ENCODE measurements at regions not wholly inside any gene's neighbourhood (a gene's known extent, or its start where the extent isn't known, plus 50 kb on each side); places are given as distances from the start of the nearest gene placed in this dataset.

DNA sequence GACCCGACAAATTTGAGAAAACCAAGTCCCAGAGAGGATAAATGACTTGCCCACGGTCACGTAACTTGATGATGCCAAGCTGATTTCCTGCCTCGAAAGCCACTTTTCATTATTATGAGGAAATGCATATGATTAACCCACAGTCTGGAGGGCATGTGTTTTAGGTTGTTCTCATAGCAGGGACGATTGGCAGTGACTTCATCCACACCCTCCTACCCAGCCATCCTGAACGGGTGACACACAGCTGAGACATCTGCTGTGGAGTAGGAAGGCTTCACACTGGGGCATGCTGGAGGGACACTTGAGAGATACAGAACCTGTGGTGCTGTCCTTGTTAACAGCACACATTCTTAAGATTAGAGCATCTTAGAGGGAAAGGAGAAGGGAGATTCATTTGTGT, 65.4 kb upstream of the WDFY2 start:
- DNase-seq (ENCODE audit: low spot score), result peak; percentile 24

DNA sequence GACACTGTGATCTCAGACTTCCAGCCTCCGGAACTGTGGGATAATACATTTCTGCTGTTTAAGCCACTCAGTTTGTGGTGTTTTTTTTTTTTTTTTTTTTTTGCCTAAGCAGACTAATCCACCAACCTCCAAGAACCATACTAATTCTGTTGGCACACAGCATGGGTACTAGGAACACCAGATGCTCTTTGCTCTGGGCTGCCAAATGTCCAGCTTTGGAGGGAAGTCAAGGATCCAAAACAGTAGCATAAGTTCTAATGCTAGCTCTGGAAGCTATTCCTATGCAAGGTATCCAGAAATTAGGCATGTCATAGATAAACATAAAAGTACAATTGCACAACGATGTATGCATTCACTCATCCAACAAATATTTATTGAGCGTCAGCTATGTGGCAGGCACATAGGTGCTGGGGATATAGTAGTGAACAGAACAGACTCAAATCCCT, 64.5 kb upstream of the WDFY2 start:
- DNase-seq (ENCODE audit: low spot score), result no peak

DNA sequence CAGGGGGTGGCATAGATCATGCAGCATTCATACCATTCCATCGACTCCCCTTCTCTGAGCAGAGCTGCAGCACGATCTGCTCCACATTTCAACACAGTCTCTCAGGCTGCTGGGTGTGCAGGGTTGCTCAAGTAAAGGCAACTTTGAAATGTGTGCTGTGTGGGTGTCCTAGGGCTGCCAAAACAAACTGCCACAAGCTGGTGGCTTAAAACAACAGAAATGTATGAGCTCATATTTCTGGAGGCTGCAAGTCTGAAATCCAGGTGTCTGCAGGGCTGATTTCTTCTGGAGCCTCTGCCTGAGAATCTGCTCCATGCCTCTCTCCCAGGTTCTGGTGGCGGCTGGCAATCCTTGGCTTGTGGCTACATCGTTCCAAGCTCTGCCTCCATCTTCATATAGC, 63.7 kb upstream of the WDFY2 start:
- no peak for DNase-seq (ENCODE audit: low spot score)

DNA sequence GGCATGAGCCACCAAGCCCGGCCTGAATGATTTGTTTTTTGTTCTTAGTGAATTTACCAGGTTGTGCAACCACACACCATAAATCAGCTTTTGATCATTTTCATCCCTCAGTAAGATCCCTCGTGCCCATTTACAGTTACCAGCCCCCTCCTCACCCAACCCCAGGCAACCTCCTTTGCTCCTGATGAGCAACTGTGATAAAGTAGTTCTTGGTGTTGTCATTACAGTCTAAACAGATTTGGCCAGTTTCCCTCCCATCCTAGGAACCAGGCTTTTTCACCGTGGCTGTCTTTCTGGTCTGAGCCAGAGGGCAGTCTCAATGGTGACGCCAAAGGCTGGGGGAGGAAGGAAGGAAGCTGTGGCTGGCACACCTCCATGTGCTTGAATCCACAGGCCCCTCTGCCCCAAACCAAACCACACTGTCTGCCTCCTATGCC, 61.2 kb upstream of the WDFY2 start:
- peak; percentile 58 for DNase-seq (ENCODE audit: low spot score)

DNA sequence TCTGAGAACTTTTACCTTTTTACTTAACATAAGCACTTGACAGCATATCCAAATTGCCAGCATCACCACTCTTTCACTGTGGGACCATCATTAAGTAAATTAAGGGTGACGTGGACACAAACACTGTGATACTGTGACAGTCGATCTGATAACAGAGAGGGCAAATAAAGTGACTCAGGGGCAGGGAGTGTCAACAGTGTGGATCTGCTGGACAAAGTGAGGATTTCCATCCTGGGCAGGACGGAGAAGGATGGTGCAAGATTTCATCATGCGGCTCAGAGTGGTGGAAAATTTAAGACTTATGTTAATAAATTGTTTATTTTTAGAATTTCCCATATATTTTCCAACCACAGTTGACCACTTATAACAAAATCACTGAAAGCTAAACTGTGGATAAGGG, 60.0 kb upstream of the WDFY2 start:
- DNase-seq (ENCODE audit: low spot score), result no peak

DNA sequence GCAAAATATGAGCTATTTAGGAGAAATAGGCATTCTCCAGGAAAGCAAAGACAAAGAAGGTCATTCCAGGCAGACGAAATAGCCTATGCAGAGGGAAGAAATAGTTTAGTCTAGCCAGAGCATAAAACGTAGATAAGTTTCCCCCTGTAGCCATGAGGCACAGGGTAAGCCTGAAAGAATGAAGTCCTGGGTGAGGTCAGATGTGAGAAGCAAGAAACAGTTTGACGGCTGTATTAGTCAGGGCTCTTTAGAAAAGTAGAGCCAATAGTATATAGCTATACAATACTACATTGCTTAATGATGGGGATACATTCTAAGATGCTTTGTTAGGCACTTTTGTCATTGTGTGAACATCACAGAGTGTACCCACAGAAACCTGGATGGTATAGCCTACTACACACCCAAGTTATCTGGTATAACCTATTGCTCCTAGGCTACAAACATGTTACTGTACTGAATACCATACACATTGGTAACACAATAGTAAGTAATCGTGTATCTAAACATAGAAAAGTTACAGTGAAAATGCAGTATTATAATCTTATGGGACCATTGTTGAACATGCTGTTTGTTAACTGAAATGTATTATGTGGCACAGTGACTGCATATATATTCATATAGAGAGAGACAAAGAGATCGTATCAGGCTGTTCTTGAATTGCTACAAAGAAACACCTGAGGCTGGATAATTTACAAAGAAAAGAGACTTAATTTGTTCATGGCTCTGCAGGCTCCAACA, 59.3 kb upstream of the WDFY2 start:
- DNase-seq (ENCODE audit: low spot score), result no peak

DNA sequence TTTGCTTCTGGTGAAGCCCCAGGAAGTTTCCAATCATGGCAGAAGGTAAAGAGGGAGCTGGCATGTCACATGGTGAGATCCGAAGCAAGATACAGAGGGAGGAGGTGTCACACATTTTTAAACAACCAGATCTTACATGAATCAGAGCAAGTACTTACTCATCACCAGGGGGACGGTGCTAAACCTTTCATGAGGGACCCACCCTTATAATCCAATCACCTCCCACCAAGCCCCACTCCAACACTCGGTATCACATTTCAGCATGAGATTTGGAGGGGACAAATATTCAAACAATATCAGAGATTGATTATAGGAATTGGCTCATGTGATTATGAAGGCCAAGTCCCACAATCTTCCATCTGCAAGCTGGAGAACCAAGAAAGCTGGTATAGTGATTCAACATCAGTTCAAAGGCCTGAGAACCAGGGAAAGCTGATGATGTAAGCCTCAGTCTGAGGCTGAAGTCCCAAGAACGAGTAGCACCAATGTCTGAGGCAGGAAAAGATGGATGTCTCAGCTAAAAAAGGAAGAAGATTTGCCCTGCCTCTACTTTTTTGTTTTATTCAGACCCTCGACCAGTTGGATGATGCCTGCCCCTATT, 58.6 kb upstream of the WDFY2 start:
- DNase-seq (ENCODE audit: low spot score), result no peak

DNA sequence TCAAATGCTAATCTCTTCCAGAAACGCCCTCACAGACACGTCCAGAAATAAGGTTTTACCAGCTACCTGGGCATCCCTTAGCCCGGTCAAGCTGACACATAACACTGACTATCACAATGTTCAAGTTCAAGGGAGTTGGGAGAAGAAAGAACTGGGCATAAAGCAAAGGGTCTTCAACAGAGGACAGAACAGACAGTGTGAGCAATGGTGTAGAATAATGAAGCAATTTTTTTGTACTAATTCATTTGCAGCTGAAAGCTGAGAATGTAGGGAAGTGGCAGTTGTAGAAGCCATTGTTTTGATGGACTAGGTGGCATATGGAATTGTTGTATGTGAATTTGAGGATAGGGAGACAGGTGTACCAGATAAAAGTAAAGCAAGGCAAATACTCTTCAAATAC, 58.1 kb upstream of the WDFY2 start:
- DNase-seq (ENCODE audit: low spot score), result no peak

DNA sequence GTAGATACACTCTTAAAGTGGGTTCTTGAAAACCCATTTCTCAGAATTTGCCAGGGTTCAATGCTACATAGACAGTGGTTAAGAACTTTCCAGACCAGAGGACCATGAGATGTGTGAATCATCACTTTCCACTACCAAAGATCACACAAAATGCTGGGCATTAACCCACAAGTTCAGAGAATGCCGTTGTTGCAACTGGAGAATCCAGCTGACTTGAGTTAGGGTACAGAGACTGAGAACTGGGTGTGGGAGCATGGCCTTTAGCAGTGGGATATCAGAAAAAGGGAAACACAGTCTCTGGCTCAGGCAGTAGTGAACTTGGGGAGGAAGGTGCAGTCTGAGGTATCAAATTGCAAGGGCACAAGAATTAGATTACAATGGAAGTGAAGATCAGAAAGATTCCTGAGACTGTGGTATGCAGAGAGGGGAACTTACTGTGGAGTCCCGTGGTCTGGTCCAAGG, 51.5 kb upstream of the WDFY2 start:
- DNase-seq (ENCODE audit: low spot score), result peak; percentile 19

DNA sequence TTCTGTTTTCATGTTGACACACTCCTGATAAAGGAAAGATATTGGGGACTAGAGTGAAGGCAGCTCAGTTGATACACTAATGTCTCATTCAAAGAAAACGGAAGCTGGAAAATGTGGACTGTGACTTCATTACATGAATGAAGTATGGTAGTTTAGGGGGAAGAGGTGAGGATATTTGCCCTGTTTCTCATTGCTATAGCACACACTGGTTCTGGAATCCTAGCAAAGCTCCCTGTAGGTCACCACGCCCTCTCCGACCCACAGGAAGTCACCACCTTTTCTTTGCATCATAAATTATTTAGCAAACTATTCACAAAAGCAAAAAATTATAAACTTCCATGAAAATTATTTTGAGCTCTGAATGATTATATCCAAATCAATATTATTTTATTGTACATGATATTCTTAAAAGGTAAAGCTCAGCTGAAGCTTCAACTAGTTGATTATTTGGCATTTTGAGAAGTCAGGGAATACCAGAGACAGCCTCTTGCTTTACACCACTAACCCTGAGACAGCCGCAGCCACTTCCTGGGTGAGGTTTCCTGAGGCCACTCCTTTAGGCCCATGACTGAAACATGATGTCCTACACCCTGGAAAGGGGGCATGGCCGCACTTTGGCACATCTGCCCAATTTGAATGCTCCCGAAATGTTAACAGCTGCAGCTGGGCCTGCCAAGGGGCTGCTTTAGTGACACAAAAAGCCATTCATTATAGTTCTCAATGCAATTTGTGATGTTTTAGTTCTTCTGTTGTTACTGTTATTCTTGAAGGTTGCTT, 50.0 kb upstream of the WDFY2 start:
- peak; percentile 42 for DNase-seq (ENCODE audit: low spot score)

Data from activated CD4-positive, alpha-beta T cell treated with anti-CD3 and anti-CD28 coated beads, Interleukin-2, Interleukin-4, amounts not matched to agents 100 ng/mL and 50 ng/mL, durations not matched to agents 16 hours and 8 hours (primary cell).